Esophagus muscularis mucosa (tissue), 4 donors: ENCODE measurements at regions not wholly inside any gene's neighbourhood (a gene's known extent, or its start where the extent isn't known, plus 50 kb on each side); places are given as distances from the start of the nearest gene placed in this dataset.

Experiments
- DNase-seq: peaks from one replicate; pipeline ENCODE4 v3.0.0-alpha.2; 2017; ENCODE audit errors: extremely low spot score
- H3K27ac ChIP-seq, 4 donors: fragments of 200-600 bp; sonication (generic); replicated peaks in 1 of 4; 1 replicate in 3 of 4; 2 replicates in 1 of 4; pipeline ENCODE4 v1.5.1; 2016 to 2019; ENCODE audit warnings: mild to moderate bottlenecking in 1 of 4
- H3K27me3 ChIP-seq, 4 donors: fragments of 200-600 bp; sonication (generic); one replicate each; pipeline versions ENCODE4 v1.5.1 to v1.6.0; 2016 to 2019
- H3K36me3 ChIP-seq, 4 donors: fragments of 200-600 bp; sonication (generic); one replicate each; pipeline ENCODE4 v1.5.1; 2016 to 2019
- H3K4me1 ChIP-seq, 4 donors: fragments of 200-600 bp; sonication (generic); one replicate each; pipeline ENCODE4 v1.5.1; 2016 to 2019
- H3K4me3 ChIP-seq, 4 donors: fragments of 200-600 bp; sonication (generic); 1 replicate in 2 of 4; 2 replicates in 2 of 4; pipeline ENCODE4 v1.5.1; 2016 to 2019; ENCODE audit warnings: mild to moderate bottlenecking in 4 of 4, moderate library complexity in 1 of 4
- H3K9me3 ChIP-seq, 4 donors: fragments of 200-600 bp; sonication (generic); 1 replicate in 3 of 4; 2 replicates in 1 of 4; pipeline ENCODE4 v1.5.1; 2016 to 2019
- CTCF ChIP-seq, 3 experiments: fragments of 200-600 bp in 2 of 3; fragments of 450-650 bp in 1 of 3; sonication (generic) in 2 of 3; IDR thresholded peaks; one replicate each; pipeline ENCODE4 v1.5.1; 2017 to 2019; ENCODE audit warnings: antibody characterized with exemption in 3 of 3, mild to moderate bottlenecking in 2 of 3, moderate library complexity in 1 of 3
- EP300 ChIP-seq: sonication (generic); formaldehyde crosslinking; IDR thresholded peaks from one replicate; pipeline ENCODE4 v1.6.1; 2017; ENCODE audit warnings: antibody characterized with exemption
- POLR2A ChIP-seq: fragments of 450-650 bp; IDR thresholded peaks from one replicate; pipeline ENCODE4 v1.6.1; 2017; ENCODE audit warnings: antibody characterized with exemption, moderate library complexity, mild to moderate bottlenecking, low read depth
- POLR2AphosphoS5 ChIP-seq, 2 donors: sonication (generic); formaldehyde crosslinking; IDR thresholded peaks; one replicate each; pipeline ENCODE4 v1.6.1; 2017; ENCODE audit warnings: antibody characterized with exemption in 2 of 2
- WGBS: methylation state at CpG from one replicate; pipeline ENCODE4 v1.1.5; 2018; 5-methylcytosine and 5-hydroxymethylcytosine counted together
- intact Hi-C: fragments of 100-400 bp; cut with DNase I; formaldehyde crosslinking; loops from one replicate; pipeline ENCODE4 v1.15.1; 2023

- H3K27me3 ChIP-seq = no peaks in the 10 kb centered on the region
- no peaks in the 10 kb centered on the region for H3K9me3 ChIP-seq
- no peak overlapping the region for H3K27ac ChIP-seq
- H3K36me3 ChIP-seq = no peaks in the 10 kb centered on the region
- 63% methylated on average over 17 of the region's 17 CpGs for WGBS
- intact Hi-C loops = no loop called here
- peaks cover 3 to 18% (median 11%) of the 10 kb centered on the region in 4 donors for H3K4me1 ChIP-seq
- DNase-seq = no peak
- H3K4me3 ChIP-seq = no peak overlapping the region
- TF ChIP-seq CTCF (IDR thresholded peaks at IDR 0.05) = no peak
- no peak for TF ChIP-seq POLR2AphosphoS5 (IDR thresholded peaks at IDR 0.05)
- no peak for TF ChIP-seq EP300
- TF ChIP-seq POLR2A = no peak
These were observed 91.9 kb upstream of the ARAP3 start for GRCh38 chr5:141773779-141774562.

GRCh38 chr5:141772281-141772680 is 90.3 kb upstream of the ARAP3 start:
- Histone ChIP-seq H3K27ac (no peak overlapping the region), H3K36me3 (no peaks in the 10 kb centered on the region), H3K27me3 (no peaks in the 10 kb centered on the region), H3K4me3 (no peak overlapping the region), H3K9me3 (no peaks in the 10 kb centered on the region), H3K4me1 (peaks cover 3 to 18% (median 11%) of the 10 kb centered on the region in 4 donors)
- TF ChIP-seq POLR2A = no peak
- no peak for TF ChIP-seq CTCF (IDR thresholded peaks at IDR 0.05)
- TF ChIP-seq EP300 = no peak
- no peak for TF ChIP-seq POLR2AphosphoS5 (IDR thresholded peaks at IDR 0.05)
- WGBS = 51% methylated on average over 7 of the region's 9 CpGs
- intact Hi-C loops = no loop called here
- no peak for DNase-seq

GRCh38 chr5:141771562-141771961 is 89.5 kb upstream of the ARAP3 start:
- 52% methylated on average over 3 of the region's 3 CpGs for WGBS
- Histone ChIP-seq H3K27ac (no peak overlapping the region), H3K4me1 (peaks cover 3 to 18% (median 11%) of the 10 kb centered on the region in 4 donors), H3K27me3 (no peaks in the 10 kb centered on the region), H3K9me3 (no peaks in the 10 kb centered on the region), H3K4me3 (no peak overlapping the region), H3K36me3 (no peaks in the 10 kb centered on the region)
- intact Hi-C loops = no loop called here
- no peak for DNase-seq
- no peak for TF ChIP-seq POLR2AphosphoS5 (IDR thresholded peaks at IDR 0.05)
- TF ChIP-seq POLR2A = no peak
- no peak for TF ChIP-seq EP300
- no peak for TF ChIP-seq CTCF (IDR thresholded peaks at IDR 0.05)

GRCh38 chr5:141771031-141771430 is 89.0 kb upstream of the ARAP3 start:
- H3K4me1 ChIP-seq = peaks cover 3 to 18% (median 11%) of the 10 kb centered on the region in 4 donors
- 60% methylated on average over 3 of the region's 4 CpGs for WGBS
- H3K27ac ChIP-seq = no peak overlapping the region
- H3K27me3 ChIP-seq = no peaks in the 10 kb centered on the region
- no peak for TF ChIP-seq POLR2A
- TF ChIP-seq EP300 = no peak
- TF ChIP-seq CTCF (IDR thresholded peaks at IDR 0.05) = no peak
- no peak for TF ChIP-seq POLR2AphosphoS5 (IDR thresholded peaks at IDR 0.05)
- DNase-seq = no peak
- intact Hi-C loops = no loop called here
- H3K36me3 ChIP-seq = no peaks in the 10 kb centered on the region
- H3K9me3 ChIP-seq = no peaks in the 10 kb centered on the region
- H3K4me3 ChIP-seq = no peak overlapping the region
